ENCODE measurements at regions not wholly inside any gene's neighbourhood (a gene's known extent, or its start where the extent isn't known, plus 50 kb on each side); places are given as distances from the start of the nearest gene placed in this dataset.

GRCh38 chr2:204090021-204090420, 153.5 kb downstream of the ICOS start:
- no peak overlapping the region for H3K4me3 Mint-ChIP-seq (ENCODE audit: unreplicated experiment)
- peaks cover 3% of the 10 kb centered on the region for H3K4me1 Mint-ChIP-seq (ENCODE audit: low read depth)
- no peaks in the 10 kb centered on the region for H3K36me3 Mint-ChIP-seq (ENCODE audit: low read depth)
- DNase-seq (ENCODE audit: low spot score) = no peak
- peaks cover 19% of the 10 kb centered on the region for H3K9me3 Mint-ChIP-seq (ENCODE audit: low read depth)
- no peaks in the 10 kb centered on the region for H3K27me3 Mint-ChIP-seq (ENCODE audit: low read depth)
- TF ChIP-seq CTCF (IDR thresholded peaks at IDR 0.05) = no peak
- no peak overlapping the region for H3K27ac Mint-ChIP-seq (ENCODE audit: unreplicated experiment)

GRCh38 chr2:204104811-204105210, 168.2 kb downstream of the ICOS start:
- no peak for TF ChIP-seq CTCF (IDR thresholded peaks at IDR 0.05)
- Mint-ChIP-seq H3K4me1 (ENCODE audit: low read depth) (peaks cover 11% of the 10 kb centered on the region), H3K9me3 (ENCODE audit: low read depth) (no peaks in the 10 kb centered on the region), H3K27ac (ENCODE audit: unreplicated experiment) (no peak overlapping the region), H3K36me3 (ENCODE audit: low read depth) (no peaks in the 10 kb centered on the region), H3K27me3 (ENCODE audit: low read depth) (peaks cover 5% of the 10 kb centered on the region), H3K4me3 (ENCODE audit: unreplicated experiment) (no peak overlapping the region)
- no peak for DNase-seq (ENCODE audit: low spot score)

- H3K36me3 Mint-ChIP-seq (ENCODE audit: low read depth) = no peaks in the 10 kb centered on the region
- H3K9me3 Mint-ChIP-seq (ENCODE audit: low read depth) = no peaks in the 10 kb centered on the region
- peaks cover 23% of the 10 kb centered on the region for H3K4me1 Mint-ChIP-seq (ENCODE audit: low read depth)
- DNase-seq (ENCODE audit: low spot score) = no peak
- H3K27ac Mint-ChIP-seq (ENCODE audit: unreplicated experiment) = no peak overlapping the region
- H3K27me3 Mint-ChIP-seq (ENCODE audit: low read depth) = peaks cover 5% of the 10 kb centered on the region
- TF ChIP-seq CTCF (IDR thresholded peaks at IDR 0.05) = peak; percentile 83
- no peak overlapping the region for H3K4me3 Mint-ChIP-seq (ENCODE audit: unreplicated experiment)
Observed at GRCh38 chr2:204108330-204108751, 171.8 kb downstream of the ICOS start.

GRCh38 chr2:204108781-204109295, 172.3 kb downstream of the ICOS start:
- DNase-seq (ENCODE audit: low spot score) = no peak
- Mint-ChIP-seq H3K36me3 (ENCODE audit: low read depth) (no peaks in the 10 kb centered on the region), H3K27ac (ENCODE audit: unreplicated experiment) (no peak overlapping the region), H3K27me3 (ENCODE audit: low read depth) (peaks cover 4% of the 10 kb centered on the region), H3K4me1 (ENCODE audit: low read depth) (peaks cover 23% of the 10 kb centered on the region), H3K4me3 (ENCODE audit: unreplicated experiment) (no peak overlapping the region), H3K9me3 (ENCODE audit: low read depth) (no peaks in the 10 kb centered on the region)
- TF ChIP-seq CTCF (IDR thresholded peaks at IDR 0.05) = no peak

- H3K27me3 Mint-ChIP-seq (ENCODE audit: low read depth) = peaks cover 5% of the 10 kb centered on the region
- H3K27ac Mint-ChIP-seq (ENCODE audit: unreplicated experiment) = no peak overlapping the region
- no peak overlapping the region for H3K4me3 Mint-ChIP-seq (ENCODE audit: unreplicated experiment)
- no peaks in the 10 kb centered on the region for H3K9me3 Mint-ChIP-seq (ENCODE audit: low read depth)
- no peak for DNase-seq (ENCODE audit: low spot score)
- no peak for TF ChIP-seq CTCF (IDR thresholded peaks at IDR 0.05)
- no peaks in the 10 kb centered on the region for H3K36me3 Mint-ChIP-seq (ENCODE audit: low read depth)
- H3K4me1 Mint-ChIP-seq (ENCODE audit: low read depth) = peaks cover 23% of the 10 kb centered on the region
Observed at GRCh38 chr2:204109681-204110080, 173.1 kb downstream of the ICOS start.

Measured in chondrocyte (in vitro differentiated cells).